ENCODE measurements at regions not wholly inside any gene's neighbourhood (a gene's known extent, or its start where the extent isn't known, plus 50 kb on each side); places are given as distances from the start of the nearest gene placed in this dataset.

GRCh38 chr13:64674126-64674525 is 2556.0 kb downstream of the PCDH9 start:
- no peak for TF ChIP-seq EZH2phosphoT487 (conservative IDR thresholded peaks at IDR 0.05; ENCODE audit: low read length)
- TF ChIP-seq CTCF (IDR thresholded peaks at IDR 0.05; ENCODE audit: insufficient read depth, low read length, poor library complexity, severe bottlenecking) = no peak

Data from SU-DHL-6 (cell line).